ENCODE measurements at regions not wholly inside any gene's neighbourhood (a gene's known extent, or its start where the extent isn't known, plus 50 kb on each side); places are given as distances from the start of the nearest gene placed in this dataset.
"Not testable (repeated sequence)": the region's sequence is repeated elsewhere in the genome, so short reads cannot be mapped to it uniquely, and the experiment has no call there.

DNA sequence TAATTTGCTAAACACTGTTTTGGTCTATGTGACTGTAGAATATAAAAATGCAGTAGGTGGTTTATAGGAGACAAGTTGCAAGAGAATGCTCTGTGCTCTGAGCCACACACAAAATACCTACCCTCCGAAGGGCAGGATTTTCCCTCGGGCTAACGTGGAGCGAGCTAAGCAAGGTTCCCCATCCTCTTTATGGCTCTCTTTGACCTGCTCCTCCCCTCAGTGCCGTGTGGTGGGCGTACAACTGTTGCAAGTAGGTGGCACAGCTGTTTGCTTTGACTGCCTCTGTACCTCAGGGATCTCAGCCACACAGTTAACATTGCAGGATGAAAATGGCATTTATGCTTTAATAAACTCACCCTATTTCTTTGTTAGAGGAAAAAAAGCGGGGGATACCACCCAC, 339.1 kb downstream of the SATB1 start:
- Histone ChIP-seq H4K20me1 (ENCODE audit: control insufficient read depth, insufficient read depth, low read length, poor library complexity, severe bottlenecking) (no peaks in the 10 kb centered on the region), H3K4me2 (replicated peaks; ENCODE audit: low read depth, low read length, poor library complexity, severe bottlenecking) (no peak overlapping the region), H3K9ac (ENCODE audit: low read length) (no peak overlapping the region), H3K27ac (ENCODE audit: low read length in 2 of 2) (no peak overlapping the region), H3K4me1 (ENCODE audit: control insufficient read depth in 2 of 2, insufficient read depth in 2 of 2, low read length in 2 of 2) (no peaks in the 10 kb centered on the region), H2AFZ (ENCODE audit: insufficient read depth, low read depth, low read length, poor library complexity, severe bottlenecking) (no peak overlapping the region), H3K79me2 (ENCODE audit: control insufficient read depth, insufficient read depth, low read length) (no peaks in the 10 kb centered on the region), H3K4me3 (ENCODE audit: control extremely low read depth in 1 of 5, extremely low read depth in 1 of 5, insufficient read depth in 1 of 5, low read depth in 2 of 5, low read length in 4 of 5) (no peak overlapping the region), H3K27me3 (replicated peaks in 1 of 4; ENCODE audit: control extremely low read depth in 1 of 4, control insufficient read depth in 3 of 4, insufficient read depth in 4 of 4, low read length in 3 of 4) (peaks cover 0 to 6% (median 0%) of the 10 kb centered on the region in 4 experiments), H3K36me3 (replicated peaks in 1 of 2; ENCODE audit: control extremely low read depth in 1 of 2, control insufficient read depth in 1 of 2, extremely low read depth in 1 of 2, insufficient read depth in 2 of 2, low read length in 1 of 2) (no peaks in the 10 kb centered on the region), H3K9me3 (ENCODE audit: control extremely low read depth in 1 of 3, control insufficient read depth in 2 of 3, insufficient read depth in 1 of 3, low read length in 2 of 3) (no peaks in the 10 kb centered on the region)
- Mint-ChIP-seq H3K4me3 (no peak overlapping the region), H3K4me1 (no peaks in the 10 kb centered on the region), H3K27me3 (peaks cover 25% of the 10 kb centered on the region), H3K9me3 (ENCODE audit: insufficient read depth) (no peaks in the 10 kb centered on the region), H3K27ac (no peak overlapping the region)
- intact Hi-C loops (cut with micrococcal nuclease): no loop called here
- TF ChIP-seq, protein P1, sequence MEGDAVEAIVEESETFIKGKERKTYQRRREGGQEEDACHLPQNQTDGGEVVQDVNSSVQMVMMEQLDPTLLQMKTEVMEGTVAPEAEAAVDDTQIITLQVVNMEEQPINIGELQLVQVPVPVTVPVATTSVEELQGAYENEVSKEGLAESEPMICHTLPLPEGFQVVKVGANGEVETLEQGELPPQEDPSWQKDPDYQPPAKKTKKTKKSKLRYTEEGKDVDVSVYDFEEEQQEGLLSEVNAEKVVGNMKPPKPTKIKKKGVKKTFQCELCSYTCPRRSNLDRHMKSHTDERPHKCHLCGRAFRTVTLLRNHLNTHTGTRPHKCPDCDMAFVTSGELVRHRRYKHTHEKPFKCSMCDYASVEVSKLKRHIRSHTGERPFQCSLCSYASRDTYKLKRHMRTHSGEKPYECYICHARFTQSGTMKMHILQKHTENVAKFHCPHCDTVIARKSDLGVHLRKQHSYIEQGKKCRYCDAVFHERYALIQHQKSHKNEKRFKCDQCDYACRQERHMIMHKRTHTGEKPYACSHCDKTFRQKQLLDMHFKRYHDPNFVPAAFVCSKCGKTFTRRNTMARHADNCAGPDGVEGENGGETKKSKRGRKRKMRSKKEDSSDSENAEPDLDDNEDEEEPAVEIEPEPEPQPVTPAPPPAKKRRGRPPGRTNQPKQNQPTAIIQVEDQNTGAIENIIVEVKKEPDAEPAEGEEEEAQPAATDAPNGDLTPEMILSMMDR (IDR thresholded peaks at IDR 0.05): no peak
- no peak for TF ChIP-seq EZH2 (IDR thresholded peaks at IDR 0.05; ENCODE audit: borderline replicate concordance, insufficient read depth, low read depth, low read length, poor library complexity, severe bottlenecking)
- ChIA-PET CTCF (no interaction called here), POLR2A (no interaction called here)
- 8% methylated on average over 2 of the region's 7 CpGs for WGBS (ENCODE audit: insufficient coverage)
- DNase-seq: no peak
- ATAC-seq (ENCODE audit: low read depth): no peak

DNA sequence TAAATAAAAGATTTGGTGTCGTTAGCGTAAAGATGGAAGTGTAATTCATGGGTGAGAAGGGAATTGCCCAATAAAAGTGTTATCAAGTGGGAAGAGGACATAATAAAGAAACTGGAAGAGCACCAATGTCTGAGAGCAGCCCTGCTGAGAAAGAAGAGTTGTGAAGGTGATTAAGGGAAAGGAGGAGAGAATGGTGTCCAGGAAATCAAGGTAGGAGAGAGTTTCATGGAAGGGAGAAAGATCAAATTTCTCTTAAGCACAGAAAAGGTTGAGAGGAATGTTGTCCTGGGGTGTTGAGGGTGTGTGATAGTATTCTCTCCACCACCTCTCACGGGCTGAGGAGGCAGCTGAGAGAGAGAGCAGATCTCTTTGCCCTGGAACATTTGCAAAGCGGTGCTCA, 339.7 kb downstream of the SATB1 start:
- POLR2A ChIA-PET: no interaction called here
- H3K4me3 ChIP-seq (ENCODE audit: control extremely low read depth in 1 of 5, extremely low read depth in 1 of 5, insufficient read depth in 1 of 5, low read depth in 2 of 5, low read length in 4 of 5): no peak overlapping the region
- H3K9me3 ChIP-seq (ENCODE audit: control extremely low read depth in 1 of 3, control insufficient read depth in 2 of 3, insufficient read depth in 1 of 3, low read length in 2 of 3): no peaks in the 10 kb centered on the region
- CTCF ChIA-PET: no interaction called here
- no peak overlapping the region for H3K4me2 ChIP-seq (replicated peaks; ENCODE audit: low read depth, low read length, poor library complexity, severe bottlenecking)
- H3K27me3 ChIP-seq (replicated peaks in 1 of 4; ENCODE audit: control extremely low read depth in 1 of 4, control insufficient read depth in 3 of 4, insufficient read depth in 4 of 4, low read length in 3 of 4): peaks cover 0 to 6% (median 0%) of the 10 kb centered on the region in 4 experiments
- H3K4me1 ChIP-seq (ENCODE audit: control insufficient read depth in 2 of 2, insufficient read depth in 2 of 2, low read length in 2 of 2): no peaks in the 10 kb centered on the region
- H2AFZ ChIP-seq (ENCODE audit: insufficient read depth, low read depth, low read length, poor library complexity, severe bottlenecking): no peak overlapping the region
- H3K9me3 Mint-ChIP-seq (ENCODE audit: insufficient read depth): no peaks in the 10 kb centered on the region
- no peaks in the 10 kb centered on the region for H3K4me1 Mint-ChIP-seq
- no peak overlapping the region for H3K4me3 Mint-ChIP-seq
- ATAC-seq (ENCODE audit: low read depth): no peak
- H3K79me2 ChIP-seq (ENCODE audit: control insufficient read depth, insufficient read depth, low read length): no peaks in the 10 kb centered on the region
- DNase-seq: no peak
- no peaks in the 10 kb centered on the region for H4K20me1 ChIP-seq (ENCODE audit: control insufficient read depth, insufficient read depth, low read length, poor library complexity, severe bottlenecking)
- no peak overlapping the region for H3K27ac Mint-ChIP-seq
- 95% methylated on average over 3 of the region's 4 CpGs for WGBS (ENCODE audit: insufficient coverage)
- H3K27me3 Mint-ChIP-seq: peaks cover 28% of the 10 kb centered on the region
- no peak overlapping the region for H3K27ac ChIP-seq (ENCODE audit: low read length in 2 of 2)
- intact Hi-C loops (cut with micrococcal nuclease): no loop called here
- TF ChIP-seq, protein P1 (IDR thresholded peaks at IDR 0.05): no peak
- TF ChIP-seq EZH2 (IDR thresholded peaks at IDR 0.05; ENCODE audit: borderline replicate concordance, insufficient read depth, low read depth, low read length, poor library complexity, severe bottlenecking): no peak
- no peak overlapping the region for H3K9ac ChIP-seq (ENCODE audit: low read length)
- no peaks in the 10 kb centered on the region for H3K36me3 ChIP-seq (replicated peaks in 1 of 2; ENCODE audit: control extremely low read depth in 1 of 2, control insufficient read depth in 1 of 2, extremely low read depth in 1 of 2, insufficient read depth in 2 of 2, low read length in 1 of 2)

DNA sequence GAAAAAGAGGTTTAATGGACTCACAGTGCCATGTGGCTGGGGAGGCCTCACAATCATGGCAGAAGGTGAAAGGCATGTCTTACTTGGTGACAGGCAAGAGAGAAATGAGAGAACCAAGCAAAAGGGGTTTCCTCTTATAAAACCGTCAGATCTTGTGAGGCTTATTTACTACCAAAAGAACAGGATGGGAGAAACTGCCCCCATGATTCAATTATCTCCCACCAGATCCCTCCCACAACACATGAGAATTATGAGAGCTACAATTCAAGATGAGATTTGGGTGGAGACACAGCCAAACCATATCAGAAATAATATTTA, 340.8 kb upstream of the TBC1D5 start:
- POLR2A ChIA-PET; H3K9ac ChIP-seq (ENCODE audit: low read length); ATAC-seq (ENCODE audit: low read depth); H3K4me2 ChIP-seq (replicated peaks; ENCODE audit: low read depth, low read length, poor library complexity, severe bottlenecking); H3K4me3 ChIP-seq (ENCODE audit: control extremely low read depth in 1 of 5, extremely low read depth in 1 of 5, insufficient read depth in 1 of 5, low read depth in 2 of 5, low read length in 4 of 5); H3K4me3 Mint-ChIP-seq; H3K27me3 ChIP-seq (replicated peaks in 1 of 4; ENCODE audit: control extremely low read depth in 1 of 4, control insufficient read depth in 3 of 4, insufficient read depth in 4 of 4, low read length in 3 of 4); H4K20me1 ChIP-seq (ENCODE audit: control insufficient read depth, insufficient read depth, low read length, poor library complexity, severe bottlenecking); H3K27ac Mint-ChIP-seq; intact Hi-C loops (cut with micrococcal nuclease); H3K36me3 ChIP-seq (replicated peaks in 1 of 2; ENCODE audit: control extremely low read depth in 1 of 2, control insufficient read depth in 1 of 2, extremely low read depth in 1 of 2, insufficient read depth in 2 of 2, low read length in 1 of 2); H3K4me1 Mint-ChIP-seq; H3K27ac ChIP-seq (ENCODE audit: low read length in 2 of 2); H2AFZ ChIP-seq (ENCODE audit: insufficient read depth, low read depth, low read length, poor library complexity, severe bottlenecking); DNase-seq; H3K79me2 ChIP-seq (ENCODE audit: control insufficient read depth, insufficient read depth, low read length); CTCF ChIA-PET; H3K9me3 ChIP-seq (ENCODE audit: control extremely low read depth in 1 of 3, control insufficient read depth in 2 of 3, insufficient read depth in 1 of 3, low read length in 2 of 3); H3K9me3 Mint-ChIP-seq (ENCODE audit: insufficient read depth); H3K4me1 ChIP-seq (ENCODE audit: control insufficient read depth in 2 of 2, insufficient read depth in 2 of 2, low read length in 2 of 2): not testable (repeated sequence)
- H3K27me3 Mint-ChIP-seq: peaks cover 26% of the 10 kb centered on the region
- WGBS (ENCODE audit: insufficient coverage): no CpG with 5 or more reads among the region's 1 CpG

Measured in B cell (primary cell).